ENCODE measurements at regions not wholly inside any gene's neighbourhood (a gene's known extent, or its start where the extent isn't known, plus 50 kb on each side); places are given as distances from the start of the nearest gene placed in this dataset.
"Not testable (repeated sequence)": the region's sequence is repeated elsewhere in the genome, so short reads cannot be mapped to it uniquely, and the experiment has no call there.

DNA sequence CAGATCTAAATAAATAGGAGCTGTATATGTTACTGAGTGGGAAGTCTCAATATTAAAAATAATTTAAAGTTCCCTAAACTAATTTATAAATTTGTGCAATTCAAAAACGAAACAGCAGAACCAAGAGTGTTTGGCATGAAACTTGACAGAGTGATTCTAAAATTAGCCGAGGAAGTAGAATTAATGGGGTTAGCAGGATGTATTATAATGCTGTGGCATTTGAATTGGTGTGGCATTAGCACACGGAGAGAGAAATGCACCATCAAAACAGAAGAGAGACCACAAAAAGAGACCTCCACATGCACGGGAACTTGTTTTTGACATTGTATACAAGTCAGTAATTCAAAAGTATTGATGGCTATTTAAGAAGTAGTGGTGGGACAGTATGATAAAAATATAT is 366.0 kb upstream of the RGS6 start:
- no peaks in the 10 kb centered on the region for H4K20me1 ChIP-seq (replicated peaks; ENCODE audit: insufficient read depth)
- no peak overlapping the region for H3K27ac ChIP-seq (ENCODE audit: low read depth)
- H3K36me3 ChIP-seq (ENCODE audit: insufficient read depth), result no peaks in the 10 kb centered on the region
- H3K79me2 ChIP-seq (replicated peaks; ENCODE audit: insufficient read depth), result 0 out of 2 replicates have a peak, but pooled peaks cover 6% of the 10 kb centered on the region
- Mint-ChIP-seq H3K27me3 (ENCODE audit: insufficient read depth, low read depth, poor library complexity) (no peaks in the 10 kb centered on the region), H3K4me1 (peaks cover 40% of the 10 kb centered on the region), H3K9me3 (no peaks in the 10 kb centered on the region), H3K4me3 (no peak overlapping the region), H3K27ac (no peak overlapping the region; the same call in 1 of the 2 replicates), H3K36me3 (ENCODE audit: low read depth) (no peaks in the 10 kb centered on the region)
- peaks cover 7% of the 10 kb centered on the region; the same call in 1 of the 2 replicates for H3K9me2 ChIP-seq (ENCODE audit: insufficient read depth)
- ATAC-seq, result no peak
- no peaks in the 10 kb centered on the region for H3K27me3 ChIP-seq (ENCODE audit: insufficient read depth)
- DNase-seq (ENCODE audit: low spot score), result no peak
- H3K4me1 ChIP-seq (ENCODE audit: insufficient read depth), result peaks cover 12% of the 10 kb centered on the region
- no peak overlapping the region for H2AFZ ChIP-seq
- TF ChIP-seq ZNF114 (CRISPR knock-in tag; IDR thresholded peaks at IDR 0.05), result no peak
- TF ChIP-seq, protein P1, sequence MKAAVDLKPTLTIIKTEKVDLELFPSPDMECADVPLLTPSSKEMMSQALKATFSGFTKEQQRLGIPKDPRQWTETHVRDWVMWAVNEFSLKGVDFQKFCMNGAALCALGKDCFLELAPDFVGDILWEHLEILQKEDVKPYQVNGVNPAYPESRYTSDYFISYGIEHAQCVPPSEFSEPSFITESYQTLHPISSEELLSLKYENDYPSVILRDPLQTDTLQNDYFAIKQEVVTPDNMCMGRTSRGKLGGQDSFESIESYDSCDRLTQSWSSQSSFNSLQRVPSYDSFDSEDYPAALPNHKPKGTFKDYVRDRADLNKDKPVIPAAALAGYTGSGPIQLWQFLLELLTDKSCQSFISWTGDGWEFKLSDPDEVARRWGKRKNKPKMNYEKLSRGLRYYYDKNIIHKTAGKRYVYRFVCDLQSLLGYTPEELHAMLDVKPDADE (IDR thresholded peaks at IDR 0.05), result no peak
- TF ChIP-seq, protein P2, sequence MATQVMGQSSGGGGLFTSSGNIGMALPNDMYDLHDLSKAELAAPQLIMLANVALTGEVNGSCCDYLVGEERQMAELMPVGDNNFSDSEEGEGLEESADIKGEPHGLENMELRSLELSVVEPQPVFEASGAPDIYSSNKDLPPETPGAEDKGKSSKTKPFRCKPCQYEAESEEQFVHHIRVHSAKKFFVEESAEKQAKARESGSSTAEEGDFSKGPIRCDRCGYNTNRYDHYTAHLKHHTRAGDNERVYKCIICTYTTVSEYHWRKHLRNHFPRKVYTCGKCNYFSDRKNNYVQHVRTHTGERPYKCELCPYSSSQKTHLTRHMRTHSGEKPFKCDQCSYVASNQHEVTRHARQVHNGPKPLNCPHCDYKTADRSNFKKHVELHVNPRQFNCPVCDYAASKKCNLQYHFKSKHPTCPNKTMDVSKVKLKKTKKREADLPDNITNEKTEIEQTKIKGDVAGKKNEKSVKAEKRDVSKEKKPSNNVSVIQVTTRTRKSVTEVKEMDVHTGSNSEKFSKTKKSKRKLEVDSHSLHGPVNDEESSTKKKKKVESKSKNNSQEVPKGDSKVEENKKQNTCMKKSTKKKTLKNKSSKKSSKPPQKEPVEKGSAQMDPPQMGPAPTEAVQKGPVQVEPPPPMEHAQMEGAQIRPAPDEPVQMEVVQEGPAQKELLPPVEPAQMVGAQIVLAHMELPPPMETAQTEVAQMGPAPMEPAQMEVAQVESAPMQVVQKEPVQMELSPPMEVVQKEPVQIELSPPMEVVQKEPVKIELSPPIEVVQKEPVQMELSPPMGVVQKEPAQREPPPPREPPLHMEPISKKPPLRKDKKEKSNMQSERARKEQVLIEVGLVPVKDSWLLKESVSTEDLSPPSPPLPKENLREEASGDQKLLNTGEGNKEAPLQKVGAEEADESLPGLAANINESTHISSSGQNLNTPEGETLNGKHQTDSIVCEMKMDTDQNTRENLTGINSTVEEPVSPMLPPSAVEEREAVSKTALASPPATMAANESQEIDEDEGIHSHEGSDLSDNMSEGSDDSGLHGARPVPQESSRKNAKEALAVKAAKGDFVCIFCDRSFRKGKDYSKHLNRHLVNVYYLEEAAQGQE (IDR thresholded peaks at IDR 0.05; ENCODE audit: unreplicated experiment), result no peak
- no peak for TF ChIP-seq EZH2 (IDR thresholded peaks at IDR 0.05; ENCODE audit: low read depth, unreplicated experiment)
- H3K4me3 ChIP-seq, result no peak overlapping the region
- H3K4me2 ChIP-seq, result peak overlapping the region; percentile 10
- no peaks in the 10 kb centered on the region for H3F3A ChIP-seq (replicated peaks; ENCODE audit: low read depth)

DNA sequence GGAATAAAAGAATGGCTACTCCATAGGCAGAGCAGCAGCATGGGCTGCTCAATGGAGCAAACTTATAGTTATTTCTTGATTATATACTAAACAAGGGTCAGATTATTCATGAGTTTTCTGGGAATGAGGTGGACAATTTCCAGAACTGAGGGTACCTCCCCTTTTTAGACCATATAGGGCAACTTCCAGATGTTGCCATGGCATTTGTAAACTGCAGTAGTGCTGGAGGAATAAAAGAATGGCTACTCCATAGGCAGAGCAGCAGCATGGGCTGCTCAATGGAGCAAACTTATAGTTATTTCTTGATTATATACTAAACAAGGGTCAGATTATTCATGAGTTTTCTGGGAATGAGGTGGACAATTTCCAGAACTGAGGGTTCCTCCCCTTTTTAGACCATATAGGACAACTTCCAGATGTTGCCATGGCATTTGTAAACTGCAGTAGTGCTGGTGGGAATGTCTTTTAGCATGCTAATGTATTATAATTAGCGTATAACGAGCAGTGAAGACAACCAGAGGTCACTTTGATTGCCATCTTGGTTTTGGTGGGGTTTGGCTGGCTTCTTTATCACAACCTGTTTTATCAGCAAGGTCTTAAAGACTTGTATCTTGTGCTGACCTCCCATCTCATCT is 364.6 kb upstream of the RGS6 start:
- DNase-seq (ENCODE audit: low spot score), result peak; percentile 19
- not testable (repeated sequence) for H3K79me2 ChIP-seq (replicated peaks; ENCODE audit: insufficient read depth); H3F3A ChIP-seq (replicated peaks; ENCODE audit: low read depth); H3K4me3 ChIP-seq; H3K4me2 ChIP-seq; H3K27ac ChIP-seq (ENCODE audit: low read depth); H3K4me3 Mint-ChIP-seq; H3K9me3 Mint-ChIP-seq; H3K27me3 ChIP-seq (ENCODE audit: insufficient read depth); H3K9me2 ChIP-seq (ENCODE audit: insufficient read depth); H2AFZ ChIP-seq; H3K36me3 Mint-ChIP-seq (ENCODE audit: low read depth); H3K27me3 Mint-ChIP-seq (ENCODE audit: insufficient read depth, low read depth, poor library complexity); H4K20me1 ChIP-seq (replicated peaks; ENCODE audit: insufficient read depth); H3K27ac Mint-ChIP-seq; H3K36me3 ChIP-seq (ENCODE audit: insufficient read depth); ATAC-seq
- peaks cover 12% of the 10 kb centered on the region for H3K4me1 ChIP-seq (ENCODE audit: insufficient read depth)
- peaks cover 40% of the 10 kb centered on the region for H3K4me1 Mint-ChIP-seq

DNA sequence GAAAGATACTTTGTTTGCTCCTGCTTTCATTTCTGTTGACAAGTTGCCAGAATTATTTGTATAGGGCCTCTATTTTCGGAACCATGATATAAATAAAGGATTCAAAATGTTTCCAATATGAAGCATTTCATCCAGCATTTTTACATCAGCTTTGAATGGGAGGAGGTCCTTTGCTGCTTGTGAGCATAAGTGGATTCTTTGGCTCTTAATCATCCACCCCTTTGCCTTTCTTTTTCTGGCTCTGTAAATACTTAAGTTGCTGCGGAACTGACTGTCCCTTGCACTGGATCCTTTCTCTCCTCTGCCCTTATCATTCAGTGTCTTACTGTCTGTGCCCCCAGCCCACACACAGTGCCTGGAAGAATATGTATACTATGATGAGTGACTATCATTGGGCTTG is 357.3 kb upstream of the RGS6 start:
- H3K27ac Mint-ChIP-seq, result no peak overlapping the region; the same call in 1 of the 2 replicates
- H3K27ac ChIP-seq (ENCODE audit: low read depth), result no peak overlapping the region
- ATAC-seq, result peak; percentile 31; the same call in 1 of the 3 replicates
- TF ChIP-seq POLR2AphosphoS5 (IDR thresholded peaks at IDR 0.05; ENCODE audit: low read depth), result no peak
- TF ChIP-seq ZNF114 (CRISPR knock-in tag; IDR thresholded peaks at IDR 0.05), result no peak
- TF ChIP-seq, protein P2 (IDR thresholded peaks at IDR 0.05; ENCODE audit: unreplicated experiment), result no peak
- no peak for TF ChIP-seq ZNF331 (CRISPR knock-in tag; IDR thresholded peaks at IDR 0.05; ENCODE audit: low read depth)
- TF ChIP-seq NANOG (IDR thresholded peaks at IDR 0.05; ENCODE audit: borderline replicate concordance), result no peak
- TF ChIP-seq, protein P3, sequence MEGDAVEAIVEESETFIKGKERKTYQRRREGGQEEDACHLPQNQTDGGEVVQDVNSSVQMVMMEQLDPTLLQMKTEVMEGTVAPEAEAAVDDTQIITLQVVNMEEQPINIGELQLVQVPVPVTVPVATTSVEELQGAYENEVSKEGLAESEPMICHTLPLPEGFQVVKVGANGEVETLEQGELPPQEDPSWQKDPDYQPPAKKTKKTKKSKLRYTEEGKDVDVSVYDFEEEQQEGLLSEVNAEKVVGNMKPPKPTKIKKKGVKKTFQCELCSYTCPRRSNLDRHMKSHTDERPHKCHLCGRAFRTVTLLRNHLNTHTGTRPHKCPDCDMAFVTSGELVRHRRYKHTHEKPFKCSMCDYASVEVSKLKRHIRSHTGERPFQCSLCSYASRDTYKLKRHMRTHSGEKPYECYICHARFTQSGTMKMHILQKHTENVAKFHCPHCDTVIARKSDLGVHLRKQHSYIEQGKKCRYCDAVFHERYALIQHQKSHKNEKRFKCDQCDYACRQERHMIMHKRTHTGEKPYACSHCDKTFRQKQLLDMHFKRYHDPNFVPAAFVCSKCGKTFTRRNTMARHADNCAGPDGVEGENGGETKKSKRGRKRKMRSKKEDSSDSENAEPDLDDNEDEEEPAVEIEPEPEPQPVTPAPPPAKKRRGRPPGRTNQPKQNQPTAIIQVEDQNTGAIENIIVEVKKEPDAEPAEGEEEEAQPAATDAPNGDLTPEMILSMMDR (conservative IDR thresholded peaks at IDR 0.05; ENCODE audit: low read depth in 2 of 2), result no peak

More for the DNA sequence above, 357.3 kb upstream of the RGS6 start:
- Histone ChIP-seq H3K9me2 (ENCODE audit: insufficient read depth) (no peaks in the 10 kb centered on the region), H3K4me2 (no peak overlapping the region), H4K20me1 (replicated peaks; ENCODE audit: insufficient read depth) (no peaks in the 10 kb centered on the region; the same call in 1 of the 2 replicates), H3K4me1 (ENCODE audit: insufficient read depth) (peaks cover 10% of the 10 kb centered on the region; the same call in 1 of the 2 replicates), H2AFZ (no peak overlapping the region), H3K79me2 (replicated peaks; ENCODE audit: insufficient read depth) (no peaks in the 10 kb centered on the region), H3F3A (replicated peaks; ENCODE audit: low read depth) (no peaks in the 10 kb centered on the region), H3K4me3 (no peak overlapping the region), H3K27me3 (ENCODE audit: insufficient read depth) (no peaks in the 10 kb centered on the region), H3K36me3 (ENCODE audit: insufficient read depth) (no peaks in the 10 kb centered on the region)
- DNase-seq (ENCODE audit: low spot score), result peak; percentile 22
- H3K4me1 Mint-ChIP-seq, result peaks cover 27% of the 10 kb centered on the region
- H3K27me3 Mint-ChIP-seq (ENCODE audit: insufficient read depth, low read depth, poor library complexity), result peaks cover 4% of the 10 kb centered on the region
- H3K36me3 Mint-ChIP-seq (ENCODE audit: low read depth), result no peaks in the 10 kb centered on the region
- H3K9me3 Mint-ChIP-seq, result no peaks in the 10 kb centered on the region
- H3K4me3 Mint-ChIP-seq, result no peak overlapping the region

All from GM23338 (cell line).